Right kidney (tissue), 1 donor: ENCODE measurements at regions not wholly inside any gene's neighbourhood (a gene's known extent, or its start where the extent isn't known, plus 50 kb on each side); places are given as distances from the start of the nearest gene placed in this dataset.
"Not testable (repeated sequence)": the region's sequence is repeated elsewhere in the genome, so short reads cannot be mapped to it uniquely, and the experiment has no call there.

Experiments
- DNase-seq: peaks from one replicate; pipeline ENCODE4 v3.0.0-alpha.2; 2016

DNA sequence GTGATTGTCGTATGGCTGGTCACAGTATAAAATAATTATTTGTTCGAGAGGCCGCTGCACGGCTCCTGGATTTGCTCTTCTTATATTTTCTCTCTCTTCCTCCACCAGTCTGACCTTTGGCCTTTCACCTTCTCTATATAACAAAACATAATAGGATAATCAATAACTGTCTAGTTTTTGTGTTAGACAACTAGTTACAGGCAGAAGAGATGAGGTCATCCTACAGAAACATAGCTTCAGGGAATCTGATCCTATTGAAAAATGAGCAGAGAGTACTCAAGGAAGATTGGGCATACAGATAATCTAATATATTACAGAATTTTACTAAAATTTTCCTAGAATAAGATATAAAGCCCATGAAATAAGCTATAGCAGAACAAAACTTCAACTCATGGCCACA, 731.3 kb upstream of the SLC39A10 start:
- DNase-seq: no peak

GRCh38 chr2:194917519-194917918, 739.5 kb upstream of the SLC39A10 start:
- no peak for DNase-seq

DNA sequence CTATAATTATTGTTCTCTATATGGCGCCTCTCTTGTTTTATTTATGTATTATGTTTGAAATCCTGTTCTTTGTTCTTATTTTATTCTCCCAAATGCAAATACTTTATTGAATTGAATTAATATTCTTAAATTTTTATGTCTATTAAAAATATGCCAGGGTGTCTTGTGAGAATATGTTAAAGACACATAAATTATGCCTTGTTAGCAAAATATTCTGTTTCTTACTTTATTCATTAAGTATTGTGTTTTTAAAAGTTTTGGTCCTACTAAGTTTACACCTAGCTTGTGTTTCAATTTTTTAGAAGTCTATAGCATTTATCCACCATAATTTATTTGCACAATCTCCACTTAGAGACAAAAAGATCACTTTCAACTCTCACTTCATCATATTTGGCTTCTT, 741.5 kb upstream of the SLC39A10 start:
- no peak for DNase-seq

GRCh38 chr2:194907569-194907968, 749.5 kb upstream of the SLC39A10 start:
- no peak for DNase-seq

DNA sequence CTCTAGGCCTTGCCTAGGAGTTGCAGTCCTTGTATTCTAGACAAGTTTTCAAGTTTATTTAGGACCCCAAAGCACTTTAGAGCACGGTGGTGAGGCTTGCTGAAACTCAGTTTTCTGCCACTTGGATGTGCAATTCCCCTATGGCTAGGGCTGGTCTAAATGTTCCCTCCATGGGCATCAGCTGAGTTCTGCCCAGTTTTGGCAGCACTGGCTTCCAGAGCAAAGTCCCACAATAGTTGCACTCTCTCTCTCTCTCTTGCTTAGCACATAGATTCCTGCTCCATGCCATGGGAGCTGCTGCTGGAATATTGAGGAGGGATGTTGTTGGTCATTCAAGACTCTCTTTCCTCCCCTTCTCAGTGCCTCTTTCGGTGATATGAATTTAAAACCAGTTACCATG, 760.2 kb upstream of the SLC39A10 start:
- DNase-seq: no peak

GRCh38 chr2:194883711-194884110, 773.3 kb upstream of the SLC39A10 start:
- no peak for DNase-seq

GRCh38 chr2:194870974-194871535, 786.0 kb upstream of the SLC39A10 start:
- DNase-seq: no peak

DNA sequence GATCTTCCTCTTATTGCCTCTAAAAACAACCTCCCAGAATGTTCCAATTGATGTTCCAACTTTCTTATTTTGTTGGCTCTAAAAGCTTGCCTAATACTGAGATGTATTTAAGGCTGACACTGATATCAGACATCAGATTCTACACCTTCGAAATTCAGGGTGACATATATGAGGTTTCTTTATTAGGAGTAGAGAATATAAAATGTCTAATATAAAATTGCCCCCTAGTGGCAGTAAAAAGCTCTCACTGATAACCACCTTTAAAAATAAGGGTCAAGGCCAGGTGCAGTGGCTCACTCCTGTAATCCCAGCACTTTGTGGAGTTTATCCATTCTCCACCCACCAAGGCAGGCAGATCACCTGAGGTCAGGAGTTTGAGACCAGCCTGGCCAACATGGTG, 789.7 kb upstream of the SLC39A10 start:
- DNase-seq: no peak

DNA sequence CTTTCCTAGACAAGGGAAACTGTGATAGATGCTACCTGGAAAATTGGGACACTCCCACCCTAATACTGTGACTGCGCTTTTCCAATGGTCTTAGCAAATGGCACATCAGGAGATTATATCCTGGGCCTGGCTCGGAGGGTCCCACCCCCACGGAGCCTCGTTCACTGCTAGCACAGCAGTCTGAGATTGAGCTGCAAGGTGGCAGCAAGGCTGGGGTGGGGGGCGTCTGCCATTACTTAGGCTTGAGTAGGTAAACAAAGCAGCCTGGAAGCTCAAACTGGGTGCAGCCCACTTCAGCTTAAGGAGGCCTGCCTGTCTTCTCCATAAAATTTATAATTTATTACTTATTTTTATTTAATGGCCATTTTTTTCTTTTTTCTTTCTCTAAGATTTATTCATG, 802.1 kb upstream of the SLC39A10 start:
- no peak for DNase-seq

GRCh38 chr2:194842871-194843270, 814.2 kb upstream of the SLC39A10 start:
- DNase-seq: no peak

- DNase-seq: not testable (repeated sequence)
Observed at GRCh38 chr2:194834371-194834770, 822.7 kb upstream of the SLC39A10 start.

- DNase-seq: no peak
Observed at GRCh38 chr2:194826241-194826640, 830.8 kb upstream of the SLC39A10 start.

- no peak for DNase-seq
Observed at GRCh38 chr2:194824450-194824849, 832.6 kb upstream of the SLC39A10 start.

- DNase-seq: no peak
Observed at GRCh38 chr2:194822657-194823056, 834.4 kb upstream of the SLC39A10 start.

DNA sequence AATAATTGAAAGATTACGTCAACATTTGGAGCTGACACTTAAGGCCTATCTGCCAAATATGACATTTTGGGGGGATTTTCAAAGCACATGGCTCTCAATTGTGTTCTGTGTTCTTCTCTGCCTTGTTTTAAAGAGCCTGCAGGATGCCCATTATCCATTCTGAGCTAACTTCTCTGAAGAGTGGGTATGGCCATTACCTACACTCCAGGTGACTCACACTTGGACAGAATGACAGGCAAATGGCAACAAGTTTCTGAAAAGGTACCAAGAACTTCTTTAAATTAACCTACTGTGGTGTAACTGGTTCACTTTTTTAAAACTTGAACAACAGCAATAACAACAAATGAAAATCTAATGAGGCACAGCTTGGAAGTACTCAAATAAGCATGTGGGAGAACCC, 834.9 kb upstream of the SLC39A10 start:
- DNase-seq: no peak

GRCh38 chr2:194819367-194819766, 837.7 kb upstream of the SLC39A10 start:
- DNase-seq: no peak

DNA sequence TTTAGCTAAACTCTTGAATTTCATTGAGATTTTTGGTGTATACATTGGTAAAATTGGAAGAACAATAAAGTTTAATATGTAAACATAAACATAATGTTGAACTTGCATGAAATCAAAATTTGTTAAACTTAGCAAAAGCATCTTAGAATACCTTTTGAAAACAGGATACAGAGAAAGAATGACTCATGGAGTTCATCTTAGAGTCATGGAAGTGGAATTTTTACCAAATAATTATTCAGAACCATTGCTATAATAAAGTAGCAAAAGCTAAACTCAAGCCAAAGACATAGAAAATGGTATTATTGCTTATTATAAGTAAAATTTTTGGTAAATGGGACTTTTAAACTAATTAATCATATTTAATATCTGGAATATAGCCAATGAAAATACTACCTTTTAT, 841.6 kb upstream of the SLC39A10 start:
- no peak for DNase-seq

DNA sequence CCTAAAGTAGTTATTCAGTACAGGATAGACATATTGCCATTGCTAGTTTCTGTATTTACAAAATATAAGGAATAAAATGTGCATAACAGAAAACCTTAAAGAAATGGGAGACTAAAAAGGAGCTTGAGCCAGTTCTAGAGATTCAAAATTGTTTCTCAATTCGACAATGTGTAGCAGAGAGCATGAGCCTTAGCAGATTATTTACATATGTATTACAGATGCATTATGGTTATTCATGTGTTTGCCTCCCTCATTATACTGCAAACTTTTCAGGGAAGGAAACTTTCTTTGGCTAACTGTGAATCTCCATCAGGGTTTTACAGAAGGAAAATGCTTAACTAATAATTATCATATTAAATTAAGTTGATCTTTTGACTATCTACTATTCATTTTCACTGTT, 854.4 kb upstream of the SLC39A10 start:
- DNase-seq: no peak

DNA sequence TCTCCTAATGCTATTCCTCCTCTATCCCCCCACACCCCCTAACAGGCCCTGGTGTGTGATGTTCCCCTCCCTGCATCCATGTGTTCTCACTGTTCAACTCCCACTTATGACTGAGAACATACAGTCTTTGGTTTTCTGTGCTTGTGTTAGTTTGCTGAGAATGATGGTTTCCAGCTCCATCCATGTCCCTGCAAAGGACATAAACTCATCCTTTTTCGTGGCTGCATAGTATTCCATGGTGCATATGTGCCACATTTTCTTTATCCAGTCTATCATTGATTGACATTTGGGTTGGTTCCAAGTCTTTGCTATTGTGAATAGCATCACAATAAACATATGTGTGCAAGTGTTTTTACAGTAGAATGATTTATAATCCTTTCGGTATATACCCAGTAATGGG, 870.0 kb upstream of the SLC39A10 start:
- DNase-seq: not testable (repeated sequence)

DNA sequence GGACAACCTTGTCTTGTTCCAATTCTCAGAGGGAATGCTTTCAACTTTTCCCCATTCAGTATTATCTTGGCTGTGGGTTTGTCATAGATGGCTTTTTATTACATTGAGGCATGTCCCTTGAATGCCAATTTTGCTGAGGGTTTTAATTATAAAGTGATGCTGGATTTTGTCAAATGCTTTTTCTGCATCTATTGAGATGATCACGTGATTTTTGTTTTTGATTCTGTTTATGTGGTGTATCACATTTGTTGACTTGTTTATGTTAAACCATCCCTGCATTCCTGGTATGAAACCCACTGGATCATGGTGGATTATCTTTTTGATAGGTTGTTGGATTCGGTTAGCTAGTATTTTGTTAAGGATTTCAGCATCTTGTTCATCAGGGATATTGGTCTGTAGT, 885.6 kb upstream of the SLC39A10 start:
- DNase-seq: not testable (repeated sequence)

DNA sequence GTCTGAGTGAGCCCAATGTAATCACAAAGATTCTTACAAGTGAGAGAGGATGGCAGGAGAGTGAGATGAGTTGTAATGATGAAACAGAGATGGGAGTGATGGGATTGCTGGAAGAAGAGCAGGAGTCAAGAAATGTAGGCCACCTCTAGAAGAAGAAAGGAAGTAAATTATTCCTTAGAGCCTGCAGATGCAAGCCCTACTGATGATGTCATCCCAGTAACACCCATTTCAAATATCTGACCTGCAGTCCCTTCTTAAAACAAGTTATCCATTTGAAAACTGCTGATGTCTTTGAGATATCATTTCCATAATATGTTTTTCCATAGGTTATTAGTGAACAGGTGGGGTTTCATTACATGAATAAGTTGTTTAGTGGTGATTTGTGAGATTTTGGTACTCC, 888.0 kb upstream of the SLC39A10 start:
- DNase-seq: no peak

DNA sequence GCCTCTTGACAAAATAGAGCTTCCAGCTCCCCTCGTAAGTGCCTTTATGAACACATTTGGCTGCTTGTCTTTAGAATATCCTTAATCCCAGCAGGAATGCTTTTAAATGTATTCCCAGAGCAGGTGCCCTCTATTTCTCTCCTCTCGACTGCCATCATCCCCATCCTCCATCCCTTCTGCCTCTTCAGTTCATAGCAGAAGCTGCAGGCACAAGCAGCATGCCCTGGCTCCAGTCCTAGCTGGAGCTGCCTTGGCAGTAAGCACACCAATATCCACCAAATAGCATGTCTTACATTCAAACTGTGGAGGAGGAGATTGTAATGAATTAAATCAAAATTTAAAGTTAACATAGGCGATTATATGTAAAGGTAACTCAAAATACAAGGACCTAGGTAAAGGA, 891.3 kb upstream of the SLC39A10 start:
- no peak for DNase-seq

DNA sequence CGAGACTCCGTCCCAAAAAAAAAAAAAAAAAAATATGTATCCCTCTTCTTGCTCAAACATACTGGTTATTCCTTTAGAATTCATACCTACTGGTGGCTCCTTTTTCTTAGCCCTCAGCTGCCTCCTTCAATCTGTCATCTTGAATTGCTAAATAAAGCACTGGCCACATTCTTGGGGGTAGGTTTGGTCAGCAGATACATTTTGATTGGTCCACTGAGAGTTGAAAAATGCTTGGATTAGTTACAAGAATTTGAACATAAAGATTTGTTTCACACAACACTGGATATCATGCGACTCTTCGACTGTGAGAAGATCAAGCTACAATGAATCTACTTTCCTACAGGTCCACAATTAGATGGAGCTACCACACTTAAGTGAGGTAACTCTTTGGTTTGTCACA, 906.1 kb upstream of the SLC39A10 start:
- DNase-seq: no peak

GRCh38 chr2:194745557-194746146, 911.4 kb upstream of the SLC39A10 start:
- no peak for DNase-seq

- DNase-seq: no peak
Observed at GRCh38 chr2:194742706-194743105, 914.3 kb upstream of the SLC39A10 start.
